Colonic mucosa (tissue), 4 donors: ENCODE measurements at regions not wholly inside any gene's neighbourhood (a gene's known extent, or its start where the extent isn't known, plus 50 kb on each side); places are given as distances from the start of the nearest gene placed in this dataset.

Experiments
- DNase-seq: peaks from one replicate; pipeline ENCODE4 v3.0.0-alpha.2; 2020
- H3K27ac ChIP-seq: fragments of 200-600 bp; one replicate; pipeline ENCODE4 v1.8.0; 2021
- H3K27me3 ChIP-seq: fragments of 200-600 bp; one replicate; pipeline ENCODE4 v1.8.0; 2021
- H3K36me3 ChIP-seq: fragments of 200-600 bp; one replicate; pipeline ENCODE4 v1.8.0; 2021
- H3K4me1 ChIP-seq: fragments of 200-600 bp; one replicate; pipeline ENCODE4 v1.8.0; 2021; ENCODE audit warnings: mild to moderate bottlenecking
- H3K4me3 ChIP-seq: fragments of 200-600 bp; one replicate; pipeline ENCODE4 v1.8.0; 2021
- H3K9ac ChIP-seq, 2 donors: one replicate each; pipeline ENCODE4 v1.7.0; 2013; ENCODE audit warnings: control low read depth in 2 of 2, low read depth in 2 of 2, low read length in 2 of 2
- H3K9me3 ChIP-seq: fragments of 200-600 bp; one replicate; pipeline ENCODE4 v1.8.0; 2021
- CTCF ChIP-seq: fragments of 200-600 bp; IDR thresholded peaks from one replicate; pipeline ENCODE4 v1.8.0; 2022; ENCODE audit warnings: antibody characterized with exemption, mild to moderate bottlenecking
- intact Hi-C: fragments of 100-400 bp; cut with DNase I; formaldehyde crosslinking; loops from one replicate; pipeline ENCODE4 v1.14.1; 2022
- donor health status: healthy.
- donor health status: DM: no; HTN: no; CAD: no.
- donor health status: DM: no; HTN: no; CAD: no.

DNA sequence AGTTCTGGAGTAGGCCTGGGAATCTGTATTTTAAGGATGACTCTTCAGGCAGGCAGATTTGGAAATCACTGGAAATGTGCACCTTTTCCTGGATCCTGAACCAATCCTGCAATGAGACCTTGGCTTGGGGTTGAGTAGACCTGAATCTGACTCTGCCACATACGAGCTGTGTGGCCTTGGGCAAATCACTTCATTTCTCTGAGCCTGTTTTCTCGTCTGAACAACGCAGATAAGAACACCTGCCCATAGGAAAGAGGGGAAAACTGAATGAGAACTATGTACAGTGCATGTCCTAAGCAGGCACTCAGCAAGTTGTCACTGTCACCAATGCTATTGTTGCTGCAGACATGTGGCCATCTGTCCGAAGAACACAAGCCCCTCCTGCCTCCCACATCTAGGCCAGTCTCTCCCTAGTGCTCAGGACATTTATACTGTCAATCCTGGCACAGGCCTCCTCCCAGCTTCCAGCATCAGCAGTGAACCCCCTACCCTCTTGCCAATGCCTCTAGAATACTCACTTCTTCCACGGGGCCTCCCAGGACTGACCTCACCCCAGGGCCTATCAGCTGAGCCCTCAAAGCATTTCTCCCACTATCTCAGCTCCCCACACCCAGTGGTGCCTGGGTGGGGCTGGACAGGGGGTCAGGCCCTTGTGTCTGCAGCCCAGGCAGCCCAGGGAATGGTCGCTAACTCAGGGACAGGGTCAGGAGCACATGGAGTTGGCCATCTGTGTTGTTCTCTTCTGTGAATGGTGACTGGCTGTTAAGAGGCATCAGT, 88.8 kb upstream of the ZBTB40 start:
- no peaks in the 10 kb centered on the region for H3K36me3 ChIP-seq
- no peak for TF ChIP-seq CTCF
- no peaks in the 10 kb centered on the region for H3K27me3 ChIP-seq
- no peak overlapping the region for H3K4me3 ChIP-seq
- no peaks in the 10 kb centered on the region for H3K4me1 ChIP-seq
- no peak overlapping the region for H3K27ac ChIP-seq
- H3K9me3 ChIP-seq: no peaks in the 10 kb centered on the region
- no peak overlapping the region for H3K9ac ChIP-seq
- no peak for DNase-seq
- intact Hi-C loops: no loop called here

DNA sequence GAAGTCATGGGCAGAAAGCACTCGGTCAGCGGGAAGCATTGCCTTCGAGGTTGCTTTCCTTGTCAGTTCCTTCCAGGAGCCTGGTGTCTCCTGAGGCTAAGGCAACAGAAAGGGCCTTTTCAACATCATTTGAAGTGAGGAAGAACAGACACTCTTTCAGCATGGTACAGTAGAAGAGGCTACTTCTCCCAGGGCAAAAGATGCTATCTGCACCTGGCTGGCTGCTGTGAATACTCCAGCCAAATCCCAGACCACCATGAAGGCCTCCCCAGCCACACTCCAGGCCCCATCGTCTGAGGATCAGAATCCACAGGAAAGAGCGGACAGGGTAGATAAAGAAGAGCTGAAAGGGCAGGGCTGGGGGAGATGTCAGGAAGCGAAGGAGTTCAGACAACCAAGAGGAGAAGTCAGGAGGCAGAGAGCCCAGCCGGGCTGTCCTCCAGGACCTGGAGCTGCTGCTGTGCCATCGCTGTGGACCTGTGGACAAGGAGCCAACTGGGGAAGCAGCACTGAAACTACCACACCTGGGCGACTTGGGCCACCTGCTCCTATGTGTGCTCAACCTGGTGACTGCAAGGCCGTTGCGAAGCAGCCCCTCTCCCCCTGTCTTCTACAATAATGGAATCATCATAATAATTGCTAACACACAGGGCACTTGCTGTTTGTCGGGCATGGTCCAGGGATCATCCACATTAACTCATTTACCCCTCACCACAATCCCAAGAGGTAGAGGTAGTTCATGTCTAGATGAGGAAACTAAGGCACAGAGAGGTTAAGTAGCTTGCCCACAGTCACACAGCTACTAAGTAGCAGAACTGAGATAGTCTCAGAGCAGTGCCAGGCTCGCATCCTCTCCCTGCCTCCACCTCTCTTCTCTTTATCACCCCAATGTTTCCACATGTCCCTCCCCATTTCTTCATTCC, 88.0 kb upstream of the ZBTB40 start:
- Histone ChIP-seq H3K27me3 (no peaks in the 10 kb centered on the region), H3K4me3 (no peak overlapping the region), H3K36me3 (no peaks in the 10 kb centered on the region), H3K4me1 (no peaks in the 10 kb centered on the region), H3K9me3 (no peaks in the 10 kb centered on the region), H3K27ac (no peak overlapping the region), H3K9ac (no peak overlapping the region)
- no peak for DNase-seq
- TF ChIP-seq CTCF: no peak
- intact Hi-C loops: no loop called here

- no peak for DNase-seq
- Histone ChIP-seq H3K9ac (no peak overlapping the region), H3K27ac (no peak overlapping the region), H3K9me3 (no peaks in the 10 kb centered on the region), H3K27me3 (no peaks in the 10 kb centered on the region), H3K4me3 (no peak overlapping the region), H3K4me1 (no peaks in the 10 kb centered on the region), H3K36me3 (no peaks in the 10 kb centered on the region)
- intact Hi-C loops: no loop called here
- no peak for TF ChIP-seq CTCF
Measured at GRCh38 chr1:22364326-22364650, 87.4 kb upstream of the ZBTB40 start.

DNA sequence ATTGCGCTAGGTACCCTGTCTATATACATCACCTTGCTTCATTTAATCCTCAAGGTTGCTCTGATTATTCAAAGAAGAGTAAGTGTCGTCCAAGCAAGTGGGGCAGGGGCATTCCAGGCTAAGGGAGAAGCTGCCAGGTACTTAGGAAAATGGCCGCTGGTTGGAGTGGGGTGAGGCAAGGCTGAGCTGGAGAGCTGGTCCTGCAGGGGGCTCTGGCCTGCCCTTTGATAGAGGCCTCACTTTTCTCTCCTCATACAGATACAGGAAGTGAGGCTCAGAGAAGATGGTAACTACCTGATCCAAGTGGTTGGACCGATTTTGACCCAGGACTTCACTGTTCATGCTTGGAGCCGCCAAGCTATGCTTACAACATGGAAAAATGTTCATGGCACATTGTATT, 86.9 kb upstream of the ZBTB40 start:
- intact Hi-C loops: no loop called here
- H3K4me1 ChIP-seq: no peaks in the 10 kb centered on the region
- no peak for DNase-seq
- no peaks in the 10 kb centered on the region for H3K36me3 ChIP-seq
- H3K9ac ChIP-seq: no peak overlapping the region
- no peaks in the 10 kb centered on the region for H3K27me3 ChIP-seq
- no peak for TF ChIP-seq CTCF
- no peak overlapping the region for H3K4me3 ChIP-seq
- H3K27ac ChIP-seq: no peak overlapping the region
- H3K9me3 ChIP-seq: no peaks in the 10 kb centered on the region

GRCh38 chr1:22365331-22366295, 86.0 kb upstream of the ZBTB40 start:
- Histone ChIP-seq H3K27ac (no peak overlapping the region), H3K36me3 (no peaks in the 10 kb centered on the region), H3K27me3 (no peaks in the 10 kb centered on the region), H3K9ac (no peak overlapping the region), H3K4me1 (no peaks in the 10 kb centered on the region), H3K4me3 (no peak overlapping the region), H3K9me3 (no peaks in the 10 kb centered on the region)
- no peak for DNase-seq
- no peak for TF ChIP-seq CTCF
- intact Hi-C loops: no loop called here
